Fibroblast of lung (primary cell): ENCODE measurements at regions not wholly inside any gene's neighbourhood (a gene's known extent, or its start where the extent isn't known, plus 50 kb on each side); places are given as distances from the start of the nearest gene placed in this dataset.

Source experiments
- EZH2 ChIP-seq: IDR thresholded peaks from 2 replicates; pipeline ENCODE4 v1.5.1; 2012; ENCODE audit warnings: low read length, control low read depth, mild to moderate bottlenecking; ENCODE audit errors: missing control alignments
- TF ChIP-seq, protein P1 (sequence below), 2 donors: IDR thresholded peaks in 1 of 2; conservative IDR thresholded peaks in 1 of 2; 1 replicate in 1 of 2; 2 replicates in 1 of 2; pipeline ENCODE4 v1.5.1; 2011 to 2012; ENCODE audit warnings: low read length in 2 of 2, control low read depth in 1 of 2, inconsistent platforms in 1 of 2, low read depth in 1 of 2, mild to moderate bottlenecking in 1 of 2

DNA sequence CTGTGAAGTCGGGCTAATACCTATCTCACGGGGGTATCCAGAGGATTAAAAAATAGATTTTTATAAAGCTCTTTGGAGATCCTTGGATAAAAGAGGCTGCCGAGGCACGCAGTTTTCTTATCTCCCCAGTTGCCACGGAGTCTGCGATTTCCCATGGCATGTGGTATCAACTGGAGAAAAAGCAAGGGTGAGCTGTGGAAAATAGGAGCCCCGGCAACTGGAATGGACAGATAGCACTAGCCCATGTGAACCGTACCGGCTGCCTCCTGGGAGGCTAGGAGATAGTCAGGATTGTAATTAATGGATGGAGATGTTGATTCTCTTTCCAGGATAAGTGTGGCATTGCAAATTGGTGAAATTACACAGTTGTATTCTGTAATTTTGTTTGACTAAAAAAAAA, 407.6 kb upstream of the KCNH7 start:
- TF ChIP-seq EZH2 = no peak
- TF ChIP-seq, protein P1, sequence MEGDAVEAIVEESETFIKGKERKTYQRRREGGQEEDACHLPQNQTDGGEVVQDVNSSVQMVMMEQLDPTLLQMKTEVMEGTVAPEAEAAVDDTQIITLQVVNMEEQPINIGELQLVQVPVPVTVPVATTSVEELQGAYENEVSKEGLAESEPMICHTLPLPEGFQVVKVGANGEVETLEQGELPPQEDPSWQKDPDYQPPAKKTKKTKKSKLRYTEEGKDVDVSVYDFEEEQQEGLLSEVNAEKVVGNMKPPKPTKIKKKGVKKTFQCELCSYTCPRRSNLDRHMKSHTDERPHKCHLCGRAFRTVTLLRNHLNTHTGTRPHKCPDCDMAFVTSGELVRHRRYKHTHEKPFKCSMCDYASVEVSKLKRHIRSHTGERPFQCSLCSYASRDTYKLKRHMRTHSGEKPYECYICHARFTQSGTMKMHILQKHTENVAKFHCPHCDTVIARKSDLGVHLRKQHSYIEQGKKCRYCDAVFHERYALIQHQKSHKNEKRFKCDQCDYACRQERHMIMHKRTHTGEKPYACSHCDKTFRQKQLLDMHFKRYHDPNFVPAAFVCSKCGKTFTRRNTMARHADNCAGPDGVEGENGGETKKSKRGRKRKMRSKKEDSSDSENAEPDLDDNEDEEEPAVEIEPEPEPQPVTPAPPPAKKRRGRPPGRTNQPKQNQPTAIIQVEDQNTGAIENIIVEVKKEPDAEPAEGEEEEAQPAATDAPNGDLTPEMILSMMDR (conservative IDR thresholded peaks at IDR 0.05 in 1 of 2, IDR thresholded peaks at IDR 0.05 in 1 of 2; ENCODE audit: low read depth in 1 of 2, low read length in 2 of 2) = no peak
